NB4 (cell line): ENCODE measurements at regions not wholly inside any gene's neighbourhood (a gene's known extent, or its start where the extent isn't known, plus 50 kb on each side); places are given as distances from the start of the nearest gene placed in this dataset.

Experiments
- DNase-seq: peaks from one replicate; pipeline ENCODE4 v3.0.0; 2010; ENCODE audit warnings: low read depth
- H3K4me3 ChIP-seq: one replicate; pipeline ENCODE4 v1.5.1; 2011; ENCODE audit warnings: mild to moderate bottlenecking, low read depth, low read length, moderate library complexity
- CTCF ChIP-seq: IDR thresholded peaks from one replicate; pipeline ENCODE4 v1.5.1; 2012; ENCODE audit warnings: low read depth, low read length
- MAX ChIP-seq: IDR thresholded peaks from 2 replicates; pipeline ENCODE4 v1.6.1; 2011; ENCODE audit warnings: low read depth, low read length
- MYC ChIP-seq: IDR thresholded peaks from 2 replicates; pipeline ENCODE4 v1.6.1; 2011; ENCODE audit warnings: low read depth, low read length
- POLR2A ChIP-seq: IDR thresholded peaks from 2 replicates; pipeline ENCODE4 v1.6.1; 2011; ENCODE audit warnings: mild to moderate bottlenecking; ENCODE audit not compliant: insufficient read length; ENCODE audit errors: extremely low read depth

- TF ChIP-seq MAX (no peak), MYC (no peak), POLR2A (no peak), CTCF (no peak)
- DNase-seq, result no peak
- no peak overlapping the region for H3K4me3 ChIP-seq
These were observed 102.7 kb upstream of the C7orf33 start for GRCh38 chr7:148487912-148488311.

DNA sequence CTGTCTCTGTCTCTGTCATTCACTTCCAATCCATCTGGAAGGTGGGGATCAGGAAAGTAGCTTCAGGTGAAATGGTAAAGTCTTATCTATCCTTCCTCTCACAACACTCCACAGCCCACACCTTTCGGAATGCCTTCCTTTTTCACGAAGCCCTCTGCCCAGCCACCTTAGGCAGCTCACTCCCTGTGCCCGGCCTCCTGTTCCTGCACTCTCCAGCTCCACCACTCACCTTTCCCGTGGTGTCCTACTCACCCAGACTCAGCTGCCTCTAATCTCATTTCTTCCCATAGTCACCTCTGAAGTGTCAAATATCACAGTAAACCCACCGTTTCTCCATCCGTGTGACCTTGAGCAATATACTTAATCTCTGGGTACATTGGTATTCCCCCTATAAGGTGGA, 100.9 kb upstream of the C7orf33 start:
- TF ChIP-seq MYC, result no peak
- no peak for TF ChIP-seq POLR2A
- no peak for TF ChIP-seq MAX
- no peak for TF ChIP-seq CTCF
- H3K4me3 ChIP-seq, result no peak overlapping the region
- no peak for DNase-seq

DNA sequence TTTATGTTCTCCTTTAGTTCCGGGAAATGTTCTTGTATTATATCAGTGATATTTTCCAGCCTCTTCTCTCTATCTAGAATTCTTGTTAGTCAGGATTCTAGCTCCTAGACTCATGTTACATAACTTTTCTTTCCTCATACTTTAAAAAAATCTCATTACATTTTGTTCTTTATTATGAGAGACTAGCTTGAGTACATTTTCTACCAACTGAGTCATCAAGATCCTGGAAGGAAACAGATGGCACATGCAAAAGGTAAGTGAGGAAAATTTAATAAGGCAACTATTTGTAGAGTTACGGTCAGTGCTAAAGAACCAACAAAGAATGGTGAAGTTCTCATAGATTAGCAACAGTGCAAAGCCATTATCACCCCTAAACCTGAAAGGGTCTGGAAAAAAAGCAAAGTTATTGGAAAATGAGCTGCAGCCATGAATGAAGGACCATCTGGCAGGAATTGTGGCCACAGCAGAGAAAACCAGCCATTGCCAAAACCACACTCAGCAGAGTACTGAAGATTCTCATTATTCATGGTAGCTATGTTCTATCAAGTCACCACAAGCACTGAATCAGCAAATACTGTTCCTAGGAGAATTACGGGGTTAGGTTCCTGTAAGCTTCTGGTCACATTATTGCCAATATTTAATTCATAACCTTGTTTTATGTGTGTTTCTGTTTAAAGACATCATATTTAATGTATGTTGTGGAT, 98.3 kb upstream of the C7orf33 start:
- DNase-seq, result no peak
- no peak overlapping the region for H3K4me3 ChIP-seq
- TF ChIP-seq MYC, result no peak
- no peak for TF ChIP-seq CTCF
- TF ChIP-seq POLR2A, result no peak

- H3K4me3 ChIP-seq, result no peak overlapping the region
- no peak for DNase-seq
- TF ChIP-seq MYC, result no peak
- no peak for TF ChIP-seq MAX
These were observed 95.0 kb upstream of the C7orf33 start for GRCh38 chr7:148495605-148496004.

DNA sequence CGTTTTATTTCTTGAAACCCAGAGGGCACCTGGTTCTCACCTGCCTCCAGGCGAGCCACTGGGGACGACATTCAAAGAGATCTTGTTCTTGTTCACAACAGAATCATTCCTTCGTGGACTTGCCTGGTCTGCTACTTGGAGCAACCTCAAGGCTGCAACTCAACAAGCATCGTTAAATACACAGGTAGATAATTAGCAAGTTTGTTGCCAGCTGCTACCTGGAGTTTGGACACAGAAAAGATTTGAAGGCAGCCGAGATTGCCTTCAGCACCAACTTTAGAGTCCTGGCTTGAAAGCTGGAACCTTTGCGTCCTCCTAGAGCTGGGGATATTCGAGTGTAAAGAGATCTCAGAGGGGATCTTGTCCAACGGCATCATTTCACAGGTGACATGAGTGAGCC, 89.6 kb upstream of the C7orf33 start:
- no peak for TF ChIP-seq CTCF
- TF ChIP-seq POLR2A, result no peak
- no peak for TF ChIP-seq MAX
- H3K4me3 ChIP-seq, result no peak overlapping the region
- no peak for DNase-seq

DNA sequence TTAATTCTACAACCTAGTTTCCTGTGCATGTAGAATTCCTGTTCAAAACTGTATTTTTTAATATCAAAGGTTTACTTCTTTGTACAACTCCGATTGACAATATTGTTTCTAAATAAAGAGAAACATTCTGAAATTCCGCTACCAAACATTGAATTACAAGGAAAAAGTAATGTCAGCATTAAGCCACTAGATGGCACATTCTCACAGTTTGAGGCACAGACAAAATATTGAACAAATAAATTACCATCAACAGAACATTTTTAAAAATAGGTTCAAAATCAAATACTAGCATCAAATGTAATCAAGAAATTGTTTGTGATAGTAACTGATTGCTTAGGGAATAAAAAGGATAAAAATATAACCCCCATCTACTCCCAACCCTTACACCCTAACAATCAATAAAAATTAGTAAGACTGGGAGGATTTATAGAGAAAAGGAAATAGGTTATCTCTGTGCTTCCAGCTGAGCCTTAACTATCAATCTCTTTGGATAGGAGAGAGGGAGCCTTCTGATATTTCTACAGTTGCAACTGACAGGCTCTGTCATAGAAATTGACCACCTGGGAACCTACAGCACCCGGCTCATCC, 86.6 kb upstream of the C7orf33 start:
- TF ChIP-seq MAX (no peak), POLR2A (no peak), CTCF (peak; percentile 68), MYC (no peak)
- no peak overlapping the region for H3K4me3 ChIP-seq
- DNase-seq, result peak; percentile 53
